ENCODE measurements at regions not wholly inside any gene's neighbourhood (a gene's known extent, or its start where the extent isn't known, plus 50 kb on each side); places are given as distances from the start of the nearest gene placed in this dataset.

DNA sequence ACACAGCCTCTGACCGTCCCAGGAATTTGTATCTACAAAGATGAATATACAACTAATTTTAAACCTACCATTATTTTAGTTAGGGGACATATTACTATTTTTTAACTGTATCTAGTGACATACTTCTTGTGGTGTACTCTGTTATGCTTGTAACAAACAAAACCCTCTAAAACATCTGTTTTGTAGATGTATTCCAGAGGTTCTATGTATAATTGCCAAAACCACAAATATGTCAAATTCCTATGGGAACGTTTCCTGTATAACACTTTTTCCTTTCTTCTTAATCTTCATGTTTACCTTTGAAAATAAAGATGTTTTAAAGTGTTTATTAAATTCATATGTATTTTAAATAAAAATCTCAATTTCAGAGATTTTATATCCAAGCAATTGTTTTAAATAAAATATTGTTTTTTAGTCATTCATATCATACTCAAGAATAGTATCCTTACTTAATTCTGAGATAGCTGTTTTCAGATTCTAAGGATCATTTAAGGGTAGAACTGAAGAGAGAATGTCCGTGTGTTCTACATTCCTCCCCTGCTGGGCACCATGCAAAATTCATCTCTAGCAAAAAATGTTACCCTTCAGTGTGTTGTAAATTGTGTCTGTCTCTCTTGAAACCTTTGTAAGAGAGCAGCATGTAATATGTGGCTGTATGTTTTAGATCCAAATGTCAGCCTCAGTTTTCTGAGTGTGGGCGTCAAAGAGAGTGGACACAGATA lies 1327.7 kb downstream of the EFNB2 start:
- intact Hi-C loops (cut with micrococcal nuclease): no loop called here
- no peak overlapping the region for H3K27ac Mint-ChIP-seq
- no peak for DNase-seq
- H3K36me3 Mint-ChIP-seq (ENCODE audit: low read depth): no peaks in the 10 kb centered on the region
- no peak overlapping the region for H3K4me3 Mint-ChIP-seq
- ChIA-PET POLR2A (interaction anchor here (0.5 kb wide), 1 partner anchor 1044 kb away, joined by 3 read pairs; no protein-coding TSS in a partner anchor), CTCF (no interaction called here)
- ATAC-seq: no peak
- peaks cover 10% of the 10 kb centered on the region for H3K27me3 Mint-ChIP-seq
- H3K9me3 Mint-ChIP-seq: no peaks in the 10 kb centered on the region
- TF ChIP-seq, protein P1, sequence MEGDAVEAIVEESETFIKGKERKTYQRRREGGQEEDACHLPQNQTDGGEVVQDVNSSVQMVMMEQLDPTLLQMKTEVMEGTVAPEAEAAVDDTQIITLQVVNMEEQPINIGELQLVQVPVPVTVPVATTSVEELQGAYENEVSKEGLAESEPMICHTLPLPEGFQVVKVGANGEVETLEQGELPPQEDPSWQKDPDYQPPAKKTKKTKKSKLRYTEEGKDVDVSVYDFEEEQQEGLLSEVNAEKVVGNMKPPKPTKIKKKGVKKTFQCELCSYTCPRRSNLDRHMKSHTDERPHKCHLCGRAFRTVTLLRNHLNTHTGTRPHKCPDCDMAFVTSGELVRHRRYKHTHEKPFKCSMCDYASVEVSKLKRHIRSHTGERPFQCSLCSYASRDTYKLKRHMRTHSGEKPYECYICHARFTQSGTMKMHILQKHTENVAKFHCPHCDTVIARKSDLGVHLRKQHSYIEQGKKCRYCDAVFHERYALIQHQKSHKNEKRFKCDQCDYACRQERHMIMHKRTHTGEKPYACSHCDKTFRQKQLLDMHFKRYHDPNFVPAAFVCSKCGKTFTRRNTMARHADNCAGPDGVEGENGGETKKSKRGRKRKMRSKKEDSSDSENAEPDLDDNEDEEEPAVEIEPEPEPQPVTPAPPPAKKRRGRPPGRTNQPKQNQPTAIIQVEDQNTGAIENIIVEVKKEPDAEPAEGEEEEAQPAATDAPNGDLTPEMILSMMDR (IDR thresholded peaks at IDR 0.05): no peak
- H3K4me1 Mint-ChIP-seq (ENCODE audit: low read depth): no peaks in the 10 kb centered on the region

DNA sequence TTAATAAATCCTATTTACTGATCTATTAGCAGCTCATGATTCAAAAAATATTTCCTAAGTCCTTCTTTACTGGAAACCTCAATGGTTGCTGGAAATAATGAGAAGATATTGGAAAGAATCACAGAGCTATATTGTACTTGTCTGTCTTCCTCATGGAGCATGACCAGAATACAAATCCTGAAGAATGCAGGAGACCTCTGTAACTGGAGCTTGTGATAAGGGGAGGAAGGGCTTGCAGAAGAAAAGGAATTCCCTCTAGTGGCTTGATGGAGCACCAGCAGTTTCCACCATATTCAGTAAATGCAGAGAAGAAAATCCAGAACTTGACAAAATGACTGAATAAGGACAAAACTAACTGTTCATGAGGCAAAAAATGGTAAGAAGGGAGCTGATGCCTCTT lies 1333.1 kb downstream of the EFNB2 start:
- no peaks in the 10 kb centered on the region for H3K9me3 Mint-ChIP-seq
- no peak overlapping the region for H3K27ac Mint-ChIP-seq
- no peak for DNase-seq
- ChIA-PET POLR2A (no interaction called here), CTCF (interaction anchor here (0.8 to 1.5 kb wide), 5 partner anchors 11 to 429 kb away, joined by 3 to 4 read pairs (median 3); no protein-coding TSS in a partner anchor)
- peaks cover 11% of the 10 kb centered on the region for H3K27me3 Mint-ChIP-seq
- intact Hi-C loops (cut with micrococcal nuclease): no loop called here
- TF ChIP-seq, protein P1 (IDR thresholded peaks at IDR 0.05): no peak
- no peaks in the 10 kb centered on the region for H3K36me3 Mint-ChIP-seq (ENCODE audit: low read depth)
- no peak overlapping the region for H3K4me3 Mint-ChIP-seq
- H3K4me1 Mint-ChIP-seq (ENCODE audit: low read depth): no peaks in the 10 kb centered on the region
- no peak for ATAC-seq

DNA sequence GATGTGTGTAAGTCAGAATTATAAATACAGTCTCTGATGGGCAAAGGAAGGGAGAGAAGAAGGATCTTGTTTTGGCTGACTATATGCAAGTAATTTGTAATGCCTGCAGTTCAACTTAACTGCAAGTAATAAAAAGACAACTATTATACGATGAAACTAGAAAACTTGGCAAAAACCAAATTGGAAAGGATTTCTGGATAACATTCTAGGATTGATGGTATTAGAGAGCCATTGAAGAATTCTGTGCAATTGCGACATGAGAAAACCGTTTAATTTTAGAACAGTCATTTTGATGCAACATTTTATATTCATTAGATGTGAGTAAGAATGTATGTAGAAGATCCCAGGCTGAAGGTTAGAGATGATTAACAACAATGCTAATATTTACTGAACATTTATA lies 1334.1 kb downstream of the EFNB2 start:
- intact Hi-C loops (cut with micrococcal nuclease): no loop called here
- no peak for DNase-seq
- no peaks in the 10 kb centered on the region for H3K4me1 Mint-ChIP-seq (ENCODE audit: low read depth)
- TF ChIP-seq, protein P1 (IDR thresholded peaks at IDR 0.05): no peak
- ATAC-seq: no peak
- peaks cover 11% of the 10 kb centered on the region for H3K27me3 Mint-ChIP-seq
- no peaks in the 10 kb centered on the region for H3K36me3 Mint-ChIP-seq (ENCODE audit: low read depth)
- no peaks in the 10 kb centered on the region for H3K9me3 Mint-ChIP-seq
- POLR2A ChIA-PET: no interaction called here
- CTCF ChIA-PET: interaction anchor here (1.5 kb wide), 1 partner anchor 428 kb away, joined by 3 read pairs; no protein-coding TSS in a partner anchor
- no peak overlapping the region for H3K4me3 Mint-ChIP-seq
- H3K27ac Mint-ChIP-seq: no peak overlapping the region

DNA sequence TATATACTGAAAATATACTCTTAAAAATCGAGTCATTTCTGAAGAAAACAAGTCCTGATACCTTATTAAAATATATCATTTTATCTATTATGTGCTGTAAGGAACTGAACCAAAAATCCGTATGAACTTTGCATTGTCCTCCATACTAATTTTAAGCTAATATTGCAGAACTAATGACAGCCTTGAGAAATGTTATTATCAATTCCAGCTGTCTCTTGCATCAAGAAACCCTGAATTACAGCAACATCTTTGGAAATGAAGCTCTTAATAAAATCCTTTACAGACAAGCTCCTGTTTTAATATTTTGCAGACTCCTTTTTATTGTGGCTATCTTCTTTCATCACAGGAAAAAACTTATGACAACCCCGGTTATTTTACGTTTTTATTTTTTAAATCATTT lies 1335.3 kb downstream of the EFNB2 start:
- Mint-ChIP-seq H3K27ac (no peak overlapping the region), H3K4me3 (no peak overlapping the region), H3K4me1 (ENCODE audit: low read depth) (no peaks in the 10 kb centered on the region), H3K36me3 (ENCODE audit: low read depth) (no peaks in the 10 kb centered on the region), H3K27me3 (peaks cover 11% of the 10 kb centered on the region), H3K9me3 (no peaks in the 10 kb centered on the region)
- DNase-seq (no peak), ATAC-seq (no peak)
- CTCF ChIA-PET: no interaction called here
- TF ChIP-seq, protein P1 (IDR thresholded peaks at IDR 0.05): no peak
- POLR2A ChIA-PET: no interaction called here
- intact Hi-C loops (cut with micrococcal nuclease): no loop called here

DNA sequence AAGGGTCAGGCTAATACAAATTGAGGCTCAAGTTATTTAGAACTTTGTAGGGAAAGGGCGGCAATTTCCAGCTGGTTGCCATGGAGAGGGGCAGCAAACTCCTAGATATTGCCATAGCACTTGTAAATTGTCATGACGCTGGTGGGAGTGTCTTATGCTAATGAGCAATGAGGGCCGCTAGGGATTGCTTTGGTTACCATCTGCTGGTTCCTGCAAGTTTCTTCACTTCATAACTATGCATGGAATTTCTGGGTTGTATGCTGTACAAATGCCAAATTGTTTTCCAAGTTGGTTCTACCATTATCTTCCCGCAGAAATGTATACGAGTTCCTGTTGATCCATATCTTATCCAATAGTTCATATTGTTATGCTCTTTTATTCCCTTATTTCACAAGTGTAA lies 1339.4 kb downstream of the EFNB2 start:
- ChIA-PET POLR2A (no interaction called here), CTCF (no interaction called here)
- ATAC-seq: no peak
- H3K9me3 Mint-ChIP-seq: no peaks in the 10 kb centered on the region
- H3K4me3 Mint-ChIP-seq: no peak overlapping the region
- H3K4me1 Mint-ChIP-seq (ENCODE audit: low read depth): no peaks in the 10 kb centered on the region
- H3K36me3 Mint-ChIP-seq (ENCODE audit: low read depth): no peaks in the 10 kb centered on the region
- H3K27ac Mint-ChIP-seq: no peak overlapping the region
- intact Hi-C loops (cut with micrococcal nuclease): no loop called here
- no peak for DNase-seq
- H3K27me3 Mint-ChIP-seq: peaks cover 1% of the 10 kb centered on the region
- TF ChIP-seq, protein P1 (IDR thresholded peaks at IDR 0.05): no peak

All from activated CD8-positive, alpha-beta T cell treated with anti-CD3 and anti-CD28 coated beads for 36 hours (primary cell).